HCEC 1CT (cell line): ENCODE measurements at regions not wholly inside any gene's neighbourhood (a gene's known extent, or its start where the extent isn't known, plus 50 kb on each side); places are given as distances from the start of the nearest gene placed in this dataset.

Experiments used
- DNase-seq: peaks from one replicate; pipeline ENCODE4 v3.0.0-alpha.2; 2017

DNA sequence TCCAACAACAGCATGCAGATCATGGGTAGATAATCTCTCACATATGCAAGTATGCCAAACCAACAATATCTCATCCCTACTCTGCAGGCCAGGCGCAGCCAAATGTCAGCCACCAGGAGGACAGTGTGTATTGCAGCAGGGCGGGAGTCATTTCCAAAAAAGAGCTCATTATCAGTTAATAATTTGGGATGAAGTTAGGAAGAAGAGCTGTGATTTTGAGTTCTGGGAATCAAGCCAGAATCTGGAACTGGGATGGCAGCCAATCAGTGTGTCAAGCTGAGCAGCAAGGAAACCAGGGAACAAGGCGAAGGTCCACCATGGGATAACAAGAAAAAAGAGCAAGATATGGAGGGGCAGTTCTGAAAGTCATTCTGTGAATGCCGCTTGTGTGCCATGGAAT lies 88.2 kb upstream of the CAMK2D start:
- DNase-seq, result peak; percentile 3

GRCh38 chr4:113847710-113848109 lies 86.2 kb upstream of the CAMK2D start:
- DNase-seq, result no peak

GRCh38 chr4:113846433-113846832 lies 84.9 kb upstream of the CAMK2D start:
- DNase-seq, result no peak

DNA sequence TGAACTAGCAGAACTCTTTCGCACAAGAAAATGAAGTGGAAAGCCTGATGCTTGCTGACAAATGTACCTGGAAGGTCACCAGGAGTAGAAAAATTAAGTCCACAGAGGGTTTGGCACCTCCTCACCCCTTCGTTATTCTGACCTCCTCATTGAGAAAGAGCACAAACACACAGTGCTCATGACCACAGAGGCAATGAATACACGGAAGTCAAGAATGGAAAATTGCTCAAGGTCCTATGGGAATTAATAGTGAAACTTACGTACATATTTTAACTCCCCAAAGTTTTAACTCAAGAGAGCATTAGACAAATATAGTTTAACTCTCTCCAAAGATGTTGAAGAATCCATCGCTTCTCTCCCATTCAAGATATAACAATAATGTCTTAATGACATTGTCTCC lies 83.6 kb upstream of the CAMK2D start:
- DNase-seq, result no peak

DNA sequence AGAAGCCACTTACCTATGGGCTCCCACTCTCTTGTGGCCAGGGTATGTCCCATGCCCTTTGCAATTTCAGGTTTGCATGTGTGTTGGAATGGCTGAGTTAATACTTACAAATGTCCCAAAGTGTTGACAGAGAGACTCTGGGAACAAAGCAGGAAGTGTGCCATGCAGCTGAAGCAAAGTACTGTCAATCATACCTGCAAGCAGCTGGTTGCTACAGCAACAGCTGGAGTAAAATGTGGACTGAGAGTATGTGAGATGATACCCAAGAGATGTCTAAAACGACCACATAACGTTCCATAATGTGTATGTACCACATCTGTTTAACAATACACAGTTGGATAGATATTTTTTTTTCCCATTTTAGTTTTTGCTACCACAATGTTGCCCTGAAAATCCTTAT lies 82.8 kb upstream of the CAMK2D start:
- no peak for DNase-seq

GRCh38 chr4:113840861-113841260 lies 79.3 kb upstream of the CAMK2D start:
- peak; percentile 56 for DNase-seq

GRCh38 chr4:113838460-113838859 lies 76.9 kb upstream of the CAMK2D start:
- DNase-seq, result no peak

DNA sequence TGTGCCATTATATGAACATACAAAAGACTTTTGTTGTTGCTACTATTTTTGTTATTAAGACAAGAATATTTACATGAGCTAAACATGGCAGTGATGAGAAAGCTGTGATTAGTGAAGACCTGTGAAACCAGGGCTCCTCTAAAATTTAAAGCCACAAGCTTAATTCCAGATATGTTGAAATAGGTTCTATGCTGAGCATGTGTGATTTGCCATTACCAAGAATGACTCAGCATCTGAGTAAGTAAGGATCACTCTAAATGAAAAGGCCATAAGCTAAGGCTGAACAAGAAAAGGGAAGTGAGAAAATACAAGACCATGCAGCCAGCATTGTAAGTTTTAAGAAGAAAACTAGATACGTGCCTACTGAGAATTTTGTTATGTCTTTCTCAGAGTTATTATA lies 75.9 kb upstream of the CAMK2D start:
- peak; percentile 85 for DNase-seq

GRCh38 chr4:113835005-113835404 lies 73.5 kb upstream of the CAMK2D start:
- DNase-seq, result peak; percentile 48

DNA sequence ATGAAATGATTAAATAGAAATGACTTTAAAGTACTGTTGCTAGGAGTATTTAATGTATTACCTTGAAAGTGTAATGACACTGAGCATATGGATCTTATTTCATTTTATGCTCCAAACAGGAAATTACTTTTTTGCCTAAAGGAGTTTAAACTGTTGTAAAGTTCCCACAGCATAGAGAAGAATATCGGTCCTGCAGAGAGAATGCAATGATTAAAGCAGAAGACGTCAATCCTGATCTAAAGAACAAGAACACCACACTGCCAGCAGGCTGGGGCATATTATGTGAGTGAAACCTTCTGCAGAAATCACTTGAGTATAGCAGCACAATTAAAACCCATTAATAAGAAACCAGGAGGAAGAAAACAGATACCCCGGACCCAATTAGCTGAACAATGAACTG lies 72.8 kb upstream of the CAMK2D start:
- no peak for DNase-seq

- no peak for DNase-seq
Observed at GRCh38 chr4:113832803-113833202, 71.3 kb upstream of the CAMK2D start.

DNA sequence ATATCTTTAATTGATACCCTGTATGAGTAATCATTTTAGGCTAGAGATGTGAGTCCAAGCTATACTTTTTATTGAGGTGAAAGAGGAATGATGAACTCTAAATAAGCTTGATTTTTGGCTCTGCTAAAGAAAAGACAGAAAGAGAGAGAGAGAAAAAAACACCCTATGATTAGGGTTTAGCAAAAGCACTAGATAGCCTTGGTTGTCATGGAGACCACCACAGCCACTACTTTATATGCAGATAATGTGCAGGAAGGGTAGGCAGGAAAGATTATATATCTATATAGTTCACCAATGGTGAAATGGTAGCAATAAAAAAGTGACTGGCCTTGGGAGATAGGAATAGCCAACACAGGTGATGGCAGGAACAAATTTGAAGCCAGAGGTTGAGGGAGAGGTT lies 69.9 kb upstream of the CAMK2D start:
- DNase-seq, result no peak

- no peak for DNase-seq
Observed at GRCh38 chr4:113828702-113829101, 67.2 kb upstream of the CAMK2D start.

GRCh38 chr4:113827285-113827684 lies 65.7 kb upstream of the CAMK2D start:
- peak; percentile 50 for DNase-seq

- DNase-seq, result no peak
Observed at GRCh38 chr4:113826421-113826820, 64.9 kb upstream of the CAMK2D start.

- DNase-seq, result no peak
Observed at GRCh38 chr4:113825272-113825671, 63.7 kb upstream of the CAMK2D start.

DNA sequence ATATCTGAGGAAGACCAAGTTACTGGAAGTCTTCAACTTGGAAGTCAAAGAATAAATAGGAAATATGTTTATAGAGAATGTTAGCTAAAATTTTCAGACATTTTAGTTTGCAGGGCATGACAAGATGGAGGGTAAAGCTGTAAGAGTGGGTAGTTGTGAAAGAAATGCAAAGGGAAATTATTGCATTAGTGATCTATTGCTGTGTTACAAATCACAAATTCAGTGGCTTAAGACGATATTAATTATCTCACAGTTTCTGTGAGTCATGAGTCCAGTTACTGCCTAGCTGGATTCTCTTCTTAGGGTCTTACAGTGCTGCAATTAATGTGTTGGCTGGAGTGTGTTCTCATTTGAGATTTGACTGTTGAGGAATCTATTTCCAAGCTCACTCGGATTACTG lies 62.9 kb upstream of the CAMK2D start:
- no peak for DNase-seq

- DNase-seq, result peak; percentile 24
Observed at GRCh38 chr4:113823291-113823659, 61.7 kb upstream of the CAMK2D start.

GRCh38 chr4:113822555-113823290 lies 61.2 kb upstream of the CAMK2D start:
- DNase-seq, result no peak

- DNase-seq, result no peak
Observed at GRCh38 chr4:113821856-113822255, 60.3 kb upstream of the CAMK2D start.

GRCh38 chr4:113820108-113820507 lies 58.6 kb upstream of the CAMK2D start:
- DNase-seq, result peak; percentile 31

GRCh38 chr4:113815826-113816225 lies 54.3 kb upstream of the CAMK2D start:
- DNase-seq, result no peak

DNA sequence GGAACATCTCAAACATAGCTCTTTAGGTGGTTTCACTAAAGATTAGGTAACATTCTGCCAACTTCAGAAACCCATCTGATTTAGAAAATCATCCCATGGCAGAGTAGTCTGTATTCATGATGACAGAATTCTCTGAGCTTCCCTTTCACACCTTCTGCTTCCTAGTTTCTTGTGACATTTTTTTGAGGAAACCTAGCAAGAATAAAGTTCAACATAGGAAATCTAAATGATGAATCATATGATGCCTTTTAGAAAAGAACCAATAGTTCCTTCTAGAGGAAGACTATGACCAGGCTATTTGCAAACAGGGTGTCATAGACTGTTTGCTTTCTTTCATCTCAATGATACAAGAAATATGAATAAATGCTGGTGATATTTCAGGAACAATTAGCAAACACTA lies 49.8 kb upstream of the CAMK2D start:
- peak; percentile 2 for DNase-seq
